NCI-H69 (cell line): ENCODE measurements at regions not wholly inside any gene's neighbourhood (a gene's known extent, or its start where the extent isn't known, plus 50 kb on each side); places are given as distances from the start of the nearest gene placed in this dataset.

Experiments used
- DNase-seq: peaks from one replicate; lab custom pipeline; 2025; lab: John Stamatoyannopoulos, UW

- peak; percentile 28 for DNase-seq
These were observed 166.0 kb upstream of the MDFIC start for GRCh38 chr7:114755856-114756255.

GRCh38 chr7:114758661-114759227, 163.2 kb upstream of the MDFIC start:
- peak; percentile 56 for DNase-seq

GRCh38 chr7:114759347-114760062, 162.4 kb upstream of the MDFIC start:
- DNase-seq, result peak; percentile 95

GRCh38 chr7:114760477-114760876, 161.4 kb upstream of the MDFIC start:
- DNase-seq, result peak; percentile 49

DNA sequence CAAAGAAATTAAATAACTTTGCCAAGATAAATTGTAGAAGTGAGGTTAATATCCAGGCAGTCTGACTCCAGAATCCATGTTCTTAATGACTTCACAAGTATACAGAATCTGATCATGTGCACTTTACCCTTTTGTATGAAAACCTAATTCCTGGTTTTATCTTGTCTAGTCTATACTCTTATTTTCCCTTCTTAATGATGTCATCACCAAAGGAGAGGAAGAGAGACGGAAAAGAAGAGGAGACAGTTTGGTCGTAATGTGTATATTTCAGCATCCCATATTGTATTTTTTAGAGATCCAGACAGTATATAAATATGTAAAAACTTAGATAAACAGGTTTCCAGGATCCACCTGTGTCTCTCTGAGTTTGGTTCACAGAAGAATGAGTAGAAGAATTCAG, 159.9 kb upstream of the MDFIC start:
- DNase-seq, result no peak

GRCh38 chr7:114765331-114766040, 156.4 kb upstream of the MDFIC start:
- DNase-seq, result no peak

GRCh38 chr7:114766041-114766356, 155.9 kb upstream of the MDFIC start:
- no peak for DNase-seq

- no peak for DNase-seq
These were observed 144.6 kb upstream of the MDFIC start for GRCh38 chr7:114777288-114777687.

GRCh38 chr7:114783508-114783907, 138.4 kb upstream of the MDFIC start:
- DNase-seq, result no peak

DNA sequence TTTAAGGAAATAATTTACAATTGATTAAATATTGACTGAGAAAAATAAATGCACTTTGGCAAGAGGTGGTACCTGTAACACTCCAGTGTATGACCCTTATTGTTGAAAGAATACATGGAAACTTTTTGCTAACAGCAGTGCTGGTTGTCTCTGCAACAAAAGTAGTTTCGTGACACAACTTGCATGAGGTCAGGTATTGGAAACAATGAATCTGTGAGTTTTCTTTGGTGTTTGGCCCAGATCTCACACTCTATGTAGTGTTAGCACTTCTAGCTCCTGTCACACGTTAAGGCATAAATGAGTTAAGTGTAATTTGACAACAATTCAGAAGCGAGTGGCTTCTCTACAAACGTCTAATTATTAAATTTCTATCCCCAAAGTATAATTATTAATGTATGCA, 137.7 kb upstream of the MDFIC start:
- no peak for DNase-seq

DNA sequence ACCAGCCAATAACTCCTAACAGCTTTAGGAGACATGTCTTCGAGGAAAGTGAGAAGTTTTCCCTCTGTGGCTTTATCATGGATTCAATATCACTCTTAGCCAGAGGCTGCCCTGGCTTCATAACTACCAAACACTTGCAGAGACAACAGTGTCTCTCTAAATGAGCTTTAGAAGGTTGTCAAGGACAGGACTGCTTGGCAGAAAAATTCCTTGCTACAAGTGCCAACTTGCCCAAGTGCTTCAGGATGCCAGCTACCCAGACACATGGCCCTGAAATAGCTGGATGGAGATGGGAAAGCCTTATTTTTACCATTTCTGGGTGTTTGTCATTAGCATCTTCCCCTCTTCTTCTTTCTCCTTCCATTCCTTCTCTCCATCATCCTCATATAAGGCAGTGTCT, 137.1 kb upstream of the MDFIC start:
- DNase-seq, result peak; percentile 31

DNA sequence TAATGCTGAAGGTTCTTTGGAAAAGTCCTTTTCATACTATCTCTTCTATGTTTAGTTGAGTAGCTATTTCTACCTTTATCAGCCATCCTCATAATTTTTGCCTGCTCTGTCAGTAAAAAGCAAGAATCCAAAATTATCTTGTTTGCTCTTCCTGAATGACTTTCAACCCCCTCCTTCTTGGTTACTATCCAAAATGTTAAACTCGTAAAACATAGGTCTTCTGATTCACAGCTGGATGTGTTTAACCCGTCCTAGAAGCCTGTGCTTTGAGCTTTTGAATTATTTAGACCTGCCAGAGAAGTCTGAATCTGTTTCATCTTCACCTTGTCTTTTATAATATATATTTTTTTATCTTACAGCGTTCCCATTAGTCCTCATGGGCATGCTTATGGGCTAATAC, 136.4 kb upstream of the MDFIC start:
- no peak for DNase-seq

DNA sequence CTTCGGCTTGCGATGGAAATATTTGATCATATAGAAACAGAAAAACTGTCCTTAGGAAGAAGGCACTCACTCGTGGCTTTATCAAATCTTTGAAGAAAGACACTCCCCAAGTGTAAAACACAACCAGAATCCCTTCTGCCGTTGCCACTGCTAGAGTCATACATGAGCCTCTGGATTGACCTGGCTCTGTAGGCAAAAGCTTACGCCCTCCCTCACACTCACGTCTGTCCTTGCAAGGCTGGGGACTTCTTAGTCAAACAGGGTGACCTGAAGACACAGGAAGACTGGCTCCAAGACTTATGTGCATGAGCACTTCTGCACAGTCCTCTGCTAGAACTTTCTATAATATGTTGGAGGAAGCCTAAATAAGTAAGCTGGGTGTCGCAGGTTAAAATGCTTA, 135.4 kb upstream of the MDFIC start:
- DNase-seq, result no peak

DNA sequence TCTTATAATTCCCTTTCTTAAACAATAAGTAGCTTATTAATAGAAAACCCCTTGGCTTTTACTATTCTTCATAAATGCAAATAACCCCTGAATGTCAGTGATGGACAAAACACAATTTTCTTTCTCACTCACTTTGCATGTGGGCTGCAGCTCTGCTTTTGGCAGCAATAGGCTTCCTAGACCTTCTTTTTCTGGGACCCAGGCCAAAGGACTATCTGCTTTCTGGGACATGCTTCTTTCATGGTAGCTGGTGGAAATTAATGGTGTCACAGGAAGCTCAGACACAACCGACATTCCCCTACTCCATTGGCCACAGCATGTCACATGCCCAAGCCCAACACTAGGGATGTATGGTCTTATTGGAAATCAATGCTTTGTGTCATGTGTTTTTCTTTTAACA, 134.3 kb upstream of the MDFIC start:
- DNase-seq, result no peak

DNA sequence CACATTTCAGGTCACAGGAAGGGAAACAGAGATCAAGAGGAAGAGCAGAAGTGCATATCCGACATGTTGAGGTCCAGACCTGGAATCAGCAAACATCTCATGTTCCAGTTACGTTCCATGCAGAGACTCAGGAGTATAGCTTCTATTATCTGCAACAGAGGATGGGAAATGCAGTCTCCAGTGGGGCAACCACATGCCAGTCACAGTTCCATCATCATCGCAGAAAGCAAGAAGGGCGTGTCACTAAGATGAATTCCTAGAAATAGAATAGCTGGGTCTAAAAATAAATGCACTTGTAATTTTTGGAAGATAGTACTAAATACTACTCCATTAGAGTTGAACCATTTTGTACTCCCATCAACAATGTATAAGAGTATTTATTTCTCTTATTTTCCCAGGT, 133.2 kb upstream of the MDFIC start:
- no peak for DNase-seq

DNA sequence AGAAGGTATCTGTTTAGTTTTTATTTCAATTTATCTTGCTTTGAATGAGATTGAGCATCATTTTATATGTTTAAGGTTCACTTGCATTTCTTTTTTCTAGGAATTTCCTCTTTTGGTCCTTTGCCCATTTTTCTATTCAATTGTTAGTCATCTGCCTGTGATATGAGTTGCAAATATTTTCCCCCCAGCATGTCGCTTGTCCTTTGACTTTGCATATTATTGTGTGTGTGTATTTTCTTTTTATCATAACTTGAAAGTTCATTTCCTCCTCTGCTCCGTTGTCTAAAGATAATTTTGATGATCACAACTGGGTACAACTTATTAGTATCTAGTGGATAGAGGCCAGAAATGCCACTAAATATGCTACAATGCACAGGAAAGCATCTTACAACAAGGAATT, 132.7 kb upstream of the MDFIC start:
- DNase-seq, result no peak

- peak; percentile 16 for DNase-seq
These were observed 132.0 kb upstream of the MDFIC start for GRCh38 chr7:114789871-114790311.

GRCh38 chr7:114790521-114790920, 131.4 kb upstream of the MDFIC start:
- no peak for DNase-seq

GRCh38 chr7:114791771-114792170, 130.1 kb upstream of the MDFIC start:
- no peak for DNase-seq

DNA sequence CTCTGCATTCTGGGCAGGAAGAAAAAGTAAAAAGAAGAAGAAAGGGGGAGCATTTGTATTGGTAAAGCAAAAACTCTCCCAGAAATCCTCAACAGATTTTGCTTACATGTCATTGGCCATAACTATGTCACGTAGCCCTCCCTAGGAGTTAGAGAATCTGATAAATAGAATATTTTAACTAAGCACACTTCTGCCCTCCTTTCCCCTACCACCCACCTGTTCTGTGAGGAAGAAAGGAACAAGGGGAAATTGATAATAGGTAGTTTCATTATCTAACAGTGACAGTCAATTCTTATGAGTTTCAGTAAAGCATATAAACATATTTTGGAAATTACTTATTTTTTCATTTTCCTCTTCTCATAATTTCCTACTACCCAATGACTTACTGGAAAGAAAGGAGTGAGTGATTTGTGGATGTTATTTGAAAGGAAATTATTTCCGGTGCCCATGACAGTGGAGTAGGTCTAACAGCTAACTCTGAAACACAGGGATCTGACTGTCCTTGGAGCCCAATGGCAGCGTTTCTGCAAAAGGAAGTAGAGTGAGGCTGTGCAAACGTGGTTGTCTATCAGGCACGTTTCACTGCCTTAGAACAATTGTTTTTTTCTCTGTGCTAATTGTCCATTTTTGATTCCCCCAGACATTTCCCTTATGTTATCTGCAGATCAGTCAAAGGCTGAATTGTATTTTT, 128.6 kb upstream of the MDFIC start:
- DNase-seq, result peak; percentile 51

DNA sequence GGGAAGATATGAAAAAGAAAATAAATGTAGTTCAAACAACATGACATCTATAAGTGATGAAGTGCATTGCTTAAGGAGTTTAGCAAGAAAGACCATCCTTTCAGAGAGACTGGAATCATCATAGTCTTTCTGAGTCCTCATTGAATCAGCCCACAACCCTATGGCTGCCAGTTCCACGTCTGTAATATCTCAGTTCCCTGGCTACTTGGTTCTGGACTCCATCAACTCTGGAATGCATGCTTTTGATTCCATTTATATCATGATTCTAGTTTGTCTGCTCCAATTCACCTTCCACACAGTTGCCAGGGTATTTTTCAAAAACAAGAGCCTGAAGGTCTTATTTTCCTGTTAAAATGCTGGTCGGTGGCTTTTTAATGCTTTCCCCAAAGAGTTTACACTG, 126.4 kb upstream of the MDFIC start:
- no peak for DNase-seq

DNA sequence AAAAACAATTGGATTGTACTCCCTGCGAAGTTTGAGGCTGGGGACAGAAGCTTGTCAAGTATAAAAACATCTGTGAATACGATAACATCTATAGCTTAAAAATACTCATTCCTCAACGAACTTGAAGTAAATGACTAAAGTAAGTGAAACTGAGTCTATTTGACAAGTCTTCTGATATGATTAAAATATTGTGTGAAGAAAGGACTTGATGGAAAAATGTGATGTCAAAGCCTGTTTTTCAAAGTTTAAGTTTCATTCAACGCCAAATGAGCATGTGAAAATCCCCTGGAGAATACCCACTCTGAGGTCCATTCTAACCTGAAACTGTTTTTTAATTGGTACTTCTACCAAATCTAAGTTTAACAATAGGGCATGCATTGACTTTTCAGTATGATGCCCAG, 122.3 kb upstream of the MDFIC start:
- DNase-seq, result no peak

- peak; percentile 29 for DNase-seq
These were observed 119.3 kb upstream of the MDFIC start for GRCh38 chr7:114802632-114803031.
